HG02840 (cell line): ENCODE measurements at regions not wholly inside any gene's neighbourhood (a gene's known extent, or its start where the extent isn't known, plus 50 kb on each side); places are given as distances from the start of the nearest gene placed in this dataset.
"Not testable (repeated sequence)": the region's sequence is repeated elsewhere in the genome, so short reads cannot be mapped to it uniquely, and the experiment has no call there.

Source experiments
- ATAC-seq: cut with Tn5 transposase; IDR thresholded peaks from one replicate; pipeline ENCODE4 v1.9.1; 2021; ENCODE audit warnings: mild to moderate bottlenecking, moderate library complexity, moderate number of reproducible peaks; ENCODE audit not compliant: unreplicated experiment, low FRiP score

DNA sequence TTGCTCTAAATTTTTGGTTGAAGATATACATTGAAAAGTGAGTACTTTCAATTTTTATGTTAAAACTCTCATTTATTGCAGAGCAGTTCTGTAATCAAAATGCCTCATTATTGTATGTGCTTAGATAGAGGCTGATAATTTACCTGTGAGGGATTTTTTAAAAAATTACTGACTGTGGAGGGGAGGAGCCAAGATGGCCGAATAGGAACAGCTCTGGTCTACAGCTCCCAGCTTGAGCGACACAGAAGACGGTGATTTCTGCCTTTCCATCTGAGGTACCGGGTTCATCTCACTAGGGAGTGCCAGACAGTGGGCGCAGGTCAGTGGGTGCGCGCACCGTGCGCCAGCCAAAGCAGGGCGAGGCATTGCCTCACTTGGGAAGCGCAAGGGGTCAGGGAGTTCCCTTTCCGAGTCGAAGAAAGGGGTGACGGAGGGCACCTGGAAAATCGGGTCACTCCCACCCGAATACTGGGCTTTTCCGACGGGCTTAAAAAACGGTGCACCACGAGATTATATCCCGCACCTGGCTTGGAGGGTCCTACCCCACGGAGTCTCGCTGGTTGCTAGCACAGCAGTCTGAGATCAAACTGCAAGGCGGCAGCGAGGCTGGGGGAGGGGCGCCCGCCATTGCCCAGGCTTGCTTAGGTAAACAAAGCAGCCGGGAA is 89.4 kb downstream of the DDX11 start:
- not testable (repeated sequence) for ATAC-seq

DNA sequence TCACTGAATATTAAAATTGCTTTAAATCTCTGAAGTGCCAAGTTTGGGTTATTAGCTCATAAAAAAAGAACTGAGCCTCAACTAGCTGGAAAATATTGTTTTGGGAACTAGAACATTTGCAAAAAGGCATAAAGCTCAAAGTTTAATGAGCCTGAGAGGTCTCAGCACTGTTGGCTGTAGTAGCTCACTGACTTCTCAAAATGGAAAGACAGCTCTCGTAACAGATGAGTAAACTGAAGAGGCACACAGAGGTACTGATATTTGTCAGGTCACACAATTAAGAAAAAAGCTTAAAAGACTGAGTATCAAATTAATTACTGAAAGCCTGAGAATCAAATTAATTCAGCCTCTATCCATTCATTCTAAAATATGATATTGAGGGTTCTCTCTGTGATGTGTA is 100.6 kb downstream of the DDX11 start:
- ATAC-seq = not testable (repeated sequence)

DNA sequence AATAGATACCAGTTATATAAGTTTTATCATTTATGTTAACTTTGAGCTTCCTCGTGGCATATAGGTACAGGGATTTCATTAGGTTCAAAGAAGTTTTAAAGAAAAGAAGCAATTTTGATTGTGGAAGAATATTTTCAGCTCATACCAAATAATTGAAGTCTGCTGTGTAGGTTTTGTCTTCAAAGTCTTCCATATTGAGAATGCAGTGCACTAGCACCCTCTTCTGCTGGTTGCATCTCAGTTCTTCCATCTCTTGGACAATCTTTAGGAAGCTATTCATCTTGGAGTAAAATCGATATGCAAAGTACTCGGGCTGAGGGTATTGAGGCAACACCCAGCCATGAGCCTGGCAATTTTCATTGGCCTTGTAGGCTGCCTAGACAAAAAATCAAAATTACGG is 103.9 kb downstream of the DDX11 start:
- ATAC-seq = not testable (repeated sequence)

GRCh38 chr12:31178875-31179274 is 105.2 kb downstream of the DDX11 start:
- ATAC-seq = not testable (repeated sequence)

DNA sequence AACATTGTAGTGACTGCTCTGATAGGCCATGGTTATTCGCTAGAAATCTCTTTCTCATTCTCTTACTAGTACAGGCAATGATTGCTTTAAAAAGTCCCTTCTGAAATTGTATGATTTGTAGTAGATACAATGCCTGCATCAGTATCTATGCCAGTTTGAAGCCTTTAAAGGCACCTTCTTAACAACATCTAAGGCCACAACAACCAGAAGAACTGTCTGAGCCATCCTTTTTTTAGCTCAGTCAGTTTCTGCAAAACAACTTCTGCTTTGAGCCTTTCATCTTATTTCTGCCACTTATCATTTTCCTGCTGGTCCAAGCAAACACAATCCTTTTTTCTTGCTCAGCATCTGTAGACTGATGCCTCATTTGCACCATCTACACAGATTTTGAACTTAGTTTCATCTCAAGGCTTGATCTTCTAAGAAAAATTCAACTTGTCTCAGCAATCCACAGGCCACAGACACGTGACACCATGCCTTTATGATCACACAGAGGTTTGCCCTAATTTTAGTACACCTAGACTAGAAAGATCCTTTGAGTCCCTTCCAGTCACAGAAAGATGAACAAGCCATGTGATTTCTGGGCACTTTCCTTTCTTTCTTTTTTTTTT is 106.1 kb downstream of the DDX11 start:
- ATAC-seq = not testable (repeated sequence)

GRCh38 chr12:31182571-31182970 is 108.9 kb downstream of the DDX11 start:
- not testable (repeated sequence) for ATAC-seq

GRCh38 chr12:31183107-31183506 is 109.4 kb downstream of the DDX11 start:
- ATAC-seq = not testable (repeated sequence)

DNA sequence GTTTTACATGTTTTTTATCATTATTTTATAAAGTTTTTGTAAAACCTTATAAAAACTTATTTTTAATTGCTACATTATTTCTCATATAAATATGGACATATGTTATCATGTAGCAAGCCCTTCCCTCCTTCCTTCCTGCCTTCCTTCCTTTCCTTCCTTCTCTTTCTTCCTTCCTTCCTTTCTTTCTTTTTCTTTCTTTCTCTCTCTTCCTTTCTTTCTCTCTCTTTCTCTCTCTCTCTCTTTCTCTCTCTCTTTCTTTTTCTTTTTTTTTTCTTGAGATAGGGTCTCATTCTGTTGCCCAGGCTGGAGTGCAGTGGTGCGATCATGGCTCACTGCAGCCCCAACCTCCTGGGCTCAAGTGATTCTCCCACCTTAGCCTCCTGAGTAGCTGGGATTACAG is 110.2 kb downstream of the DDX11 start:
- not testable (repeated sequence) for ATAC-seq

DNA sequence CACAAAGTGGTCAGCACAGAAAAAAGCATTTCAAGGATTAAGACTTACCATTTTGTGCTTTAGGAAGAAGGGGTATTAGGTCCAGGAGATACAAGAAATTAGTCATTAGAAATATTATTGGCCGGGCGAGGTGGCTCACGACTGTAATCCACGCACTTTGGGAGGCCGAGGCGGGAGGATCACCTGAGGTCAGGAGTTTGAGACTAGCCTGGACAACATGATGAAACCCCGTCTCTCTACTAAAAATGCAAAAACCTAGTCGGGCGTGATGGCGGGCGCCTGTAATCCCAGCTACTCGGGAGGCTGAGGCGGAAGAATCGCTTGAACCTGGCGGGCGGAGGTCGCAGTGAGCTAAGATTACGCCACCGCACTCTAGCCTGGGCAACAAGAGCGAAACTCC is 111.0 kb downstream of the DDX11 start:
- not testable (repeated sequence) for ATAC-seq

DNA sequence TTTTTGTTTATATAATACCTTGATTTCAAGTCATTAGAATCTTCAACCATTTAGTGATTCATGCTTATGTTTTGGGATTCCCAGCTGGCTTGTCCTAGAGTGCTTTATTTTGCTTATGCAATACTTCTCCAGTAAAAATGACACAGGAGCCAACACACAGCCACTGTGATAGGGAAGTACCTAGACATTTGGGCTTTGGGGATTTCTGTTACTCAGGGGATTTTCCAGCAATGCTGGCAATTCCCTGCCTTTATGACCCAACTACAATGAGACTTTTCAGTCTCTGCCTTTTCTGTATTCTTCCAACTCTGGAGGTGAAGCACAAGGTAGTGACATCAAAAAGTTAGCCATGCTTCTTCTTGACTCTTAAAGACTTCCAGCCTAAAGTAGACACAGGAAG is 119.0 kb downstream of the DDX11 start:
- peak; percentile 51 for ATAC-seq

GRCh38 chr12:31195620-31196019 is 122.0 kb downstream of the DDX11 start:
- ATAC-seq = not testable (repeated sequence)

DNA sequence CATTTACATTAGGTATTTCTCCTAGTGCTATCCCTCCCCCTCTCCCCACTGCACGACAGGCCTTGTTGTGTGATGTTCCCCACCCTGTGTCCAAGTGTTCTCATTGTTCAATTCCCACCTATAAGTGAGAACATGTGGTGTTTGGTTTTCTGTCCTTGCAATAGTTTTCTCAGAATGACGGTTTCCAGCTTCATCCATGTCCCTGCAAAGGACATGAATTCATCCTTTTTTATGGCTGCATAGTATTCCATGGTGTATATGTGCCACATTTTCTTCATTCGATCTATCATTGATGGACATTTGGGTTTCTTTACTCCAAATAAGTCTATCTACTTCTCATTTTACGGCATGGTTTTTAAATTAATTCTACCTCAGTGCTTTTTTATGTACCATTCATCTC is 125.8 kb downstream of the DDX11 start:
- not testable (repeated sequence) for ATAC-seq

DNA sequence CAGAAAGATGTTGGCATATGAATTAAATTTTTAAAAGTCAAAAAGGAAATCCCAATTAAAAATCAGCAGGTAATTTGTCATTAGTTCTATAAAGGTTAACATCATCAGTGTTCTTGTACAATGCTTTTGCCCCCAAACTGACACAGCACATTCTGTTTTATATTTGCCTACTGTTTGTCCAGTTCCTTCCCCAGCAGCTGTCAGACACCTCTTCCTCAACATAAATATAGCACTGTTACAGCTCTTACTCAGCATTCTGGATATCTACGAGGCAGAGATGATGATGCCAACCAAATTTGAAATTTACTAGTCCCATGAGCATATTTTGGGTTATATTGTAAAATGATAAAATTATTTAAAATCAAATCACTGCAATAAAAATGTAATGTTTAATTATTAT is 124.6 kb downstream of the SINHCAF start:
- ATAC-seq = no peak

DNA sequence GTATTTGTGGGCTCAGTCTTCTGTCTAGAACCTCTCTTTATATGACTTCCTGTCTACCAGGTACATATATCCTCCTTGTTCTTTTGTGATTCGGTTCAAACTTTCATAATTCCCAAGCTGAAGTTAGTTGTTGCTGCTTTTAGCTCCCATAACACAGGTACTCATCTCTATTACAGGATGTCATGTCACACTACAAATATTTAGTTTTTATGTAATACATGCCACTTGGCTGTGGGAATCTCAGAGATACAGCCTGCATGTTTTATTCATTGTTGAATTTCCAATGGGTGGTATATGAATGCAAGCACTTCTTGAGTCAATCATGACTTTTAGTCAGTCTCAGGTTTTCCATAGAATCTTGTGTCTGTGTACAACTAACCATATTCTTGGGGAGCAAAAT is 122.7 kb downstream of the SINHCAF start:
- no peak for ATAC-seq

- ATAC-seq = peak; percentile 97
Observed at GRCh38 chr12:31205054-31205453, 120.9 kb downstream of the SINHCAF start.

DNA sequence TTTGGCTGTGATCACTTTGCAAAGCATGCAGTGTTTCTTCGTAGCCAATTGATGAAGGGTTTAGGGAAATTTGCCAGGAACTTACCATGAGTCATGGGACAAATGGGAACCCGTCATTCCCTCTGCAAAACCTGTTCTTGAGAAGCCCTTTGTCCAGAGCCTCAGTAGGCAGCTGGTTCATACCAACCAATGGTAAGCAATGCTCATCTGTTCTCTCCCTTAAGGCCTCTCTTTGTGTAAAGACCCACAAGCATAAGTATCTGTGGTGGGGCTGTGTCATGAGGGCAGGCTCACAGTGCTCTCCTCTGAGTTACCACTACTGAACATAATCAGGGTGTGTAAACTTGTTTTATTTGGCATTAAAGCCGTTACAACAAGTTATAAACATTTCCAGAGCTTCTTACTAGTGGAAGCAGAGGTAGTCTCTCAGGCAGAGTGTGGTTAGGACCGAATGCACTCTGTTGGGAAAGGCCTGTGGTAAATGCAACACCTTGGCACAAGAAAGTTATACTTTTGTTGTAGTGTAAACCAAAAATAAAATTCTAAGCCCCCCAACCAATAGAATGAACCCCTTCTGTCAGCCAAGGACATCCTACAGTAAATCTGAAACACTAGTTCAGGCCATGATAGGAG is 119.8 kb downstream of the SINHCAF start:
- ATAC-seq = no peak

DNA sequence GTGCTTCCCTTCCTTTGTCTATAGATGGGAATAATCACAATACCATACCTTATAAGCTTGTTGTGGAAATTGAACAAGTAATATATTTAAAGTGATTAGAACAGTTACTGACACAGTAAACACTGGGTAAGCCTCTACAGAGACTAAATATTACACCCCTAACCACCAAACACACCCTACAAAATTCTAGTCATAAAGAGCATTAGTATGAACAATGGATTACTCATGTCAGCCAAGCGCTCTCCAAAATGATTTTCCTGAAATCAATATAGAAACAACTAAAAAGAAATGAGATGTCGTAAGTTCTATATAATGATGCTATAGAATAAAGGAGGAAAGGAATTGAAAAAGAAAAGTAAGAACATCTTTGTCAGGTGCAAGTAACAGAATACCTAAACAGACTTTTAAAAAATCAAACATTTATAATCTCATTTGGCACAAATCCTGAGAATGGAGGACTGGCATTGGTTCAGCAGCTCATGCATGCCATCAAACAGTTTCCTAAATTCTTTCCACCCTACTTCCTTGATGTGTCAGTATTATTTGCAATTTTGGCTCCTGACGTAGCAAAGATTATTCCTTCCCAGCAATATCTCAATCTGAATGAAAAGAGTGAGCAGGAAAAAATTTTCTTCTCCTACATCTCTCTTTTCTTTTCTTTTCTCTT is 118.0 kb downstream of the SINHCAF start:
- no peak for ATAC-seq

GRCh38 chr12:31210104-31210503 is 115.8 kb downstream of the SINHCAF start:
- no peak for ATAC-seq

DNA sequence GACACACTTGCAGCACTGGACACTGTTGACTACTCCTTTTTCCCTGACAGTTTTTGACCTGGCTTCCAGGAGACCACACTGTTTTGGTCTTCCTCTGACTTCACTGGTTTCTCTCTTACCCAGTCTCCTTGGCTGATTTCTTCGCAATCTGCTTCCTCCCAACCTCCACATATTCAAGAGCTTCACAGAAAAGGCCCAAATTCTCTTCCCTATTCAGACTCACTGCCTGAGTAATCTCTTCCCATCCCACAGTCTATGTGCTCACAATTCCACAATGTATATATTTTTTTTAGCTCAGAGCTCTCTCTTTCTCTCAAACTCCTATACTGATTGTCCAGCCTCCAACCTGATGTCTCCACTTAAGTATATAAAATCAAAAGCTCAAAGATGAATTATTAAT is 115.4 kb downstream of the SINHCAF start:
- ATAC-seq = no peak

DNA sequence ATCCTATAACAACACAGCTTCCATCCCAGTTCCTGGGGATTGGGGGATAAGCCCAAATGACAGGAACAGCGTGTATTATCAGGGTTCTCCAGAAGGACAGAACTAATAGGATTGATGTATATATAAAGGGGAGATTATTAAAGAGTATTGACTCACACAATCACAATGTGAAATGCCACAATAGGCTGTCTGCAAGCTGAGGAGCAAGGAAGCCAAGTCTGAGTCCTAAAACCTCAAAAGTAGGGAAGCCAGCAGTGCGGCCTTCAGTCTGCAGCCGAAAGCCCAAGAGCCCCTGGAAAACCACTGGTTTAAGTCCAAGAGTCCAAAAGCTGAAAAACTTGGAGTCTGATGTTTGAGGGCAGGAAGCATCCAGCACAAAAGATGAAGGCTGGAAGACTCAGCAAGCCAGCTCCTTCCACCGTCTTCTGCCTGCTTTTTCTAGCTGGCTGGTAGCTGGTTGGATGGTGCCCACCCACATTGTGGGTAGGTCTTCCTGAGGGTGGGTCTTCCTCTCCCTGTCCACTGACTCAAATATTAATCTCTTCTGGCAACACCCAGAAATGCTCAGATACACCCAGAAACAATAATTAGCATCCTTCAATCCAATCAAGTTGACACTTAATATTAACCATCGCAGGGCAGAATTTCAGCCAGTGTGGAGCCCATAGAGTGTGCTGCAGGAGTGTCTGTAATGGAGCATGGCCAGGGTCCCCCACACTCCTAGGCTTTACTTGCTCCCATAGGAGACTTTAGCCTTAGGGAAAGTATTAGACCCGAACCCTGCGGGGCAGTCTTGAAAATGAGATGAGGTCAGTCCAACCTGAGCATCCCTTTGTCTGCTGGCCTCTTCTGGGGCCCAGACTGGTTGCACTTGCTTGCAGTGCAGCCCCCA is 111.1 kb downstream of the SINHCAF start:
- no peak for ATAC-seq
